SK-N-MC (cell line): ENCODE measurements at regions not wholly inside any gene's neighbourhood (a gene's known extent, or its start where the extent isn't known, plus 50 kb on each side); places are given as distances from the start of the nearest gene placed in this dataset.

Experiments used
- EZH2 ChIP-seq: fragments of 200-600 bp; sonication (generic); IDR thresholded peaks from one replicate; pipeline ENCODE4 v1.6.1; 2017; ENCODE audit warnings: antibody characterized with exemption
- FOXP2 ChIP-seq: optimal IDR thresholded peaks from 2 replicates; pipeline ENCODE3; 2011; ENCODE audit warnings: mild to moderate bottlenecking, moderate library complexity; ENCODE audit not compliant: insufficient read depth; ENCODE audit errors: extremely low read length, control extremely low read depth
- POLR2AphosphoS5 ChIP-seq: IDR thresholded peaks from 2 replicates; pipeline ENCODE4 v1.6.1; 2012; ENCODE audit warnings: mild to moderate bottlenecking, low read depth, low read length, borderline replicate concordance

DNA sequence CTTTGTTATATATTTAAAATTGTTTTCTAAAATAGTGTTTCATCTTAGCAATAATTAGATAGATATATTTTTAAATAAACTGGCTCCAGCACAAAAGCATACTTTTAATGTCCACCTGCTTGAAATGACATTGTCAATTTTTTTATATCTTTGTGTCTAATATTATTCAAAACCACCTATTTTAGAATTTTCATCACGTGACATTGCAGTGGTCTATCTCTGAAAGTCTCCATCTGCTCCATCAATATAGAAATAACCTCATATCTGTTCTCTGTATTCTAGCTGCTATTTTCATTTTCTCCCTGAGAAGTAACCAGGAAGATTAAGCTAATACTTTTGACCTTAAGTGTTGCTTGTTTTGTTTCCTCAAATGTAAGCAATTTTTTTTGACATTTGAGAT lies 248.0 kb upstream of the CNTNAP5 start:
- TF ChIP-seq EZH2, result no peak
- no peak for TF ChIP-seq POLR2AphosphoS5
- no peak for TF ChIP-seq FOXP2
